ENCODE measurements at regions not wholly inside any gene's neighbourhood (a gene's known extent, or its start where the extent isn't known, plus 50 kb on each side); places are given as distances from the start of the nearest gene placed in this dataset.
"Not testable (repeated sequence)": the region's sequence is repeated elsewhere in the genome, so short reads cannot be mapped to it uniquely, and the experiment has no call there.

- not testable (repeated sequence) for TF ChIP-seq CTCF (IDR thresholded peaks at IDR 0.05 in 4 of 5, conservative IDR thresholded peaks at IDR 0.05 in 1 of 5); POLR2A (IDR thresholded peaks at IDR 0.05)
Measured at GRCh38 chr20:29120575-29120974, 2136.9 kb upstream of the DEFB115 start.
